Panc1 (cell line): ENCODE measurements at regions not wholly inside any gene's neighbourhood (a gene's known extent, or its start where the extent isn't known, plus 50 kb on each side); places are given as distances from the start of the nearest gene placed in this dataset.

Experiments used
- POLR2AphosphoS5 ChIP-seq: IDR thresholded peaks from 2 replicates; pipeline ENCODE4 v1.6.1; 2012; ENCODE audit warnings: mild to moderate bottlenecking, low read depth, low read length, moderate library complexity
- TF ChIP-seq, protein P1 (sequence below): fragments of 450-650 bp; IDR thresholded peaks from 2 replicates; pipeline ENCODE4 v1.5.1; 2017; ENCODE audit warnings: mild to moderate bottlenecking

DNA sequence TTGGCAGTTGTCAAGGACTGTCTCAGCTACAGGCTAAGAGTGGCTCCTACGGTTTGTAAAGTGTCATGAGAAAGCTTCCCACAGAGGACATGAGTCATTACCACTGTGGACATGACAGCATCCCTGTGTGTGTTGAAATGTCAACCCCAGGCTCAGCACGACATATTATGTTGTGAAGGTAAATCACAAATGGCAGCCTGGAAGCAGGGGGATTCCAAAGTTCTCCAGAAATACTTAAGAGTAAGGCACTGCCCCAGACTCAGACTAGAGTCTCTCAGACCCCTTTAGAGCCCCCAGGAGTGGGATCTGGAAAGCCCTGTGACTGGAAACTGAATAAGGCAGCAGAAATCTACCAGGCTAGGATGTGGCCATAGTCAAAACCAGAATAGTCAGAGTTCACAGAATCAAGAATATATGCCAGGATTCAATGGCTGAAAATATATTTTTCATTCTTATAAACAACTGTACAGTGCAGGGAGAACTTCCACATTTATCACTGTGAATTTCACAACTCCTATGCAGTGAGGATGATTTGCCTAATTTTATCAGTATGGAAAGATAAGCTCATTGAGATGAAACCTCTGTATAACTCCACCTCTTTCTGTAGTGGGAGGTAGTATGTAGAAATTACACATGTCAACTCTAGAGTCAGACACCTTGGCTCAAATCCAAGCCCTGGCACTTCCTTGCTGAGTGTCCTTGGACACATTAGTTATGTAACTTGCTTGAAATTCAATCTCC, 237.1 kb upstream of the CFAP20DC start:
- TF ChIP-seq POLR2AphosphoS5: no peak
- TF ChIP-seq, protein P1, sequence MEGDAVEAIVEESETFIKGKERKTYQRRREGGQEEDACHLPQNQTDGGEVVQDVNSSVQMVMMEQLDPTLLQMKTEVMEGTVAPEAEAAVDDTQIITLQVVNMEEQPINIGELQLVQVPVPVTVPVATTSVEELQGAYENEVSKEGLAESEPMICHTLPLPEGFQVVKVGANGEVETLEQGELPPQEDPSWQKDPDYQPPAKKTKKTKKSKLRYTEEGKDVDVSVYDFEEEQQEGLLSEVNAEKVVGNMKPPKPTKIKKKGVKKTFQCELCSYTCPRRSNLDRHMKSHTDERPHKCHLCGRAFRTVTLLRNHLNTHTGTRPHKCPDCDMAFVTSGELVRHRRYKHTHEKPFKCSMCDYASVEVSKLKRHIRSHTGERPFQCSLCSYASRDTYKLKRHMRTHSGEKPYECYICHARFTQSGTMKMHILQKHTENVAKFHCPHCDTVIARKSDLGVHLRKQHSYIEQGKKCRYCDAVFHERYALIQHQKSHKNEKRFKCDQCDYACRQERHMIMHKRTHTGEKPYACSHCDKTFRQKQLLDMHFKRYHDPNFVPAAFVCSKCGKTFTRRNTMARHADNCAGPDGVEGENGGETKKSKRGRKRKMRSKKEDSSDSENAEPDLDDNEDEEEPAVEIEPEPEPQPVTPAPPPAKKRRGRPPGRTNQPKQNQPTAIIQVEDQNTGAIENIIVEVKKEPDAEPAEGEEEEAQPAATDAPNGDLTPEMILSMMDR: no peak
